H1 (cell line): ENCODE measurements at regions not wholly inside any gene's neighbourhood (a gene's known extent, or its start where the extent isn't known, plus 50 kb on each side); places are given as distances from the start of the nearest gene placed in this dataset.

Experiments used
- CTCF ChIA-PET: fragments of 300-600 bp; sonication (Branson Sonifier 250); formaldehyde crosslinking; loops from one replicate; lab custom pipeline; 2021; ENCODE audit not compliant: partially characterized antibody; lab: Charles Lee
- POLR2A ChIA-PET: fragments of 300-600 bp; sonication (Branson Sonifier 250); formaldehyde crosslinking; loops from one replicate; lab custom pipeline; 2021; ENCODE audit warnings: inconsistent platforms; ENCODE audit not compliant: partially characterized antibody; lab: Charles Lee
- DNase-seq, 2 experiments: peaks; one replicate each; pipeline versions ENCODE4 v3.0.0 to v3.0.0-alpha.2; 2010 to 2022; ENCODE audit warnings: low spot score in 2 of 2, low read depth in 1 of 2, mixed read lengths in 1 of 2
- FAIRE-seq: peaks from 2 replicates; lab custom pipeline; 2011; peaks lifted over from hg19 to GRCh38; lab: Jason Lieb, UNC
- H2AFZ ChIP-seq: 2 replicates; pipeline ENCODE4 v1.8.1; 2012; ENCODE audit warnings: low read length, inconsistent platforms
- H2AK5ac ChIP-seq: 2 replicates; pipeline ENCODE4 v1.6.1; 2013; ENCODE audit warnings: low read depth, low read length
- H2BK120ac ChIP-seq: replicated peaks from 2 replicates; pipeline ENCODE3; 2013; ENCODE audit warnings: low read depth, low read length, inconsistent platforms
- H2BK12ac ChIP-seq: 2 replicates; pipeline ENCODE4 v1.6.1; 2013; ENCODE audit warnings: low read depth, low read length
- H2BK15ac ChIP-seq: 2 replicates; pipeline ENCODE4 v1.6.1; 2013; ENCODE audit warnings: low read length
- H2BK20ac ChIP-seq: 2 replicates; pipeline ENCODE4 v1.6.1; 2013; ENCODE audit warnings: low read length
- H2BK5ac ChIP-seq: 2 replicates; pipeline ENCODE4 v1.6.1; 2013; ENCODE audit warnings: low read depth, low read length
- H3K14ac ChIP-seq: 2 replicates; pipeline ENCODE4 v1.6.1; 2013; ENCODE audit warnings: inconsistent platforms; ENCODE audit not compliant: insufficient read length
- H3K18ac ChIP-seq: 2 replicates; pipeline ENCODE4 v1.6.1; 2013; ENCODE audit warnings: low read length; ENCODE audit errors: extremely low read depth
- H3K23ac ChIP-seq: 2 replicates; pipeline ENCODE4 v1.6.1; 2013; ENCODE audit warnings: inconsistent platforms; ENCODE audit not compliant: insufficient read length
- H3K23me2 ChIP-seq: 2 replicates; pipeline ENCODE4 v1.6.1; 2013; ENCODE audit warnings: low read depth, low read length
- H3K27ac ChIP-seq: 2 replicates; pipeline ENCODE4 v1.6.1; 2011; ENCODE audit warnings: low read depth, low read length, inconsistent platforms
- H3K27me3 ChIP-seq, 4 experiments: replicated peaks in 1 of 4; 1 replicate in 1 of 4; 2 replicates in 3 of 4; pipeline versions ENCODE4 v1.6.1 to v1.8.1; 2011 to 2013; ENCODE audit warnings: low read length in 3 of 4, mild to moderate bottlenecking in 3 of 4, inconsistent platforms in 2 of 4, mixed read lengths in 2 of 4, moderate library complexity in 1 of 4; ENCODE audit not compliant: control insufficient read depth in 3 of 4, insufficient read depth in 3 of 4; ENCODE audit errors: extremely low read depth in 1 of 4
- H3K36me3 ChIP-seq, 4 experiments: 2 replicates each; pipeline versions ENCODE4 v1.6.1 to v1.8.1; 2011 to 2013; ENCODE audit warnings: mild to moderate bottlenecking in 4 of 4, low read length in 3 of 4, moderate library complexity in 2 of 4, control low read depth in 1 of 4, inconsistent platforms in 1 of 4; ENCODE audit not compliant: insufficient read depth in 4 of 4, control insufficient read depth in 2 of 4
- H3K4ac ChIP-seq: replicated peaks from 2 replicates; pipeline ENCODE3; 2013; ENCODE audit warnings: low read length, low read depth, mixed read lengths, inconsistent platforms; ENCODE audit not compliant: insufficient read length
- H3K4me1 ChIP-seq, 4 experiments: replicated peaks in 1 of 4; 1 replicate in 1 of 4; 2 replicates in 3 of 4; pipeline versions ENCODE4 v1.6.1 to v1.8.1; 2011 to 2013; ENCODE audit warnings: low read length in 3 of 4, inconsistent platforms in 2 of 4, mixed read lengths in 1 of 4; ENCODE audit not compliant: insufficient read depth in 4 of 4, control insufficient read depth in 3 of 4
- H3K4me2 ChIP-seq, 2 experiments: 2 replicates each; pipeline versions ENCODE4 v1.6.1 to v1.8.1; 2011 to 2013; ENCODE audit warnings: low read depth in 2 of 2, low read length in 2 of 2, control low read depth in 1 of 2, inconsistent platforms in 1 of 2, mild to moderate bottlenecking in 1 of 2; ENCODE audit not compliant: insufficient read depth in 1 of 2
- H3K4me3 ChIP-seq, 4 experiments: fragments of 200-600, 300-600 bp in 1 of 4; sonication (generic), shearing (Covaris generic), sonication (Bioruptor Twin) in 1 of 4; 2 replicates each; pipeline versions ENCODE4 v1.5.1 to v1.8.1; 2011 to 2016; ENCODE audit warnings: low read length in 4 of 4, low read depth in 3 of 4, control low read depth in 2 of 4, inconsistent platforms in 2 of 4, mild to moderate bottlenecking in 2 of 4, mixed read lengths in 1 of 4, moderate library complexity in 1 of 4; ENCODE audit not compliant: insufficient read depth in 2 of 4; ENCODE audit errors: extremely low read depth in 1 of 4
- H3K56ac ChIP-seq: replicated peaks from 2 replicates; pipeline ENCODE3; 2013; ENCODE audit warnings: low read depth, mild to moderate bottlenecking, mixed read lengths, low read length, inconsistent platforms; ENCODE audit not compliant: insufficient read length
- H3K79me1 ChIP-seq: 2 replicates; pipeline ENCODE4 v1.6.1; 2013; ENCODE audit warnings: low read depth, low read length, control low read depth
- H3K79me2 ChIP-seq, 2 experiments: 2 replicates each; pipeline versions ENCODE4 v1.6.1 to v1.8.1; 2012 to 2013; ENCODE audit warnings: low read length in 2 of 2, mild to moderate bottlenecking in 2 of 2, inconsistent platforms in 1 of 2; ENCODE audit not compliant: insufficient read depth in 2 of 2, control insufficient read depth in 1 of 2
- H3K9ac ChIP-seq, 4 experiments: replicated peaks in 1 of 4; 1 replicate in 1 of 4; 2 replicates in 3 of 4; pipeline versions ENCODE4 v1.6.1 to v1.8.1; 2011 to 2013; ENCODE audit warnings: low read depth in 3 of 4, low read length in 3 of 4, control low read depth in 2 of 4, mild to moderate bottlenecking in 2 of 4, moderate library complexity in 2 of 4, inconsistent platforms in 1 of 4; ENCODE audit errors: extremely low read depth in 1 of 4
- H3K9me3 ChIP-seq, 2 experiments: 2 replicates each; pipeline versions ENCODE4 v1.6.1 to v1.8.1; 2012 to 2013; ENCODE audit warnings: mild to moderate bottlenecking in 2 of 2, moderate library complexity in 2 of 2, control low read depth in 1 of 2, inconsistent platforms in 1 of 2, low read depth in 1 of 2, low read length in 1 of 2, mixed read lengths in 1 of 2; ENCODE audit not compliant: insufficient read depth in 2 of 2
- H4K20me1 ChIP-seq, 2 experiments: replicated peaks in 1 of 2; 2 replicates each; pipeline versions ENCODE3 to v1.8.1; 2011 to 2013; ENCODE audit warnings: inconsistent platforms in 2 of 2, low read length in 2 of 2, mild to moderate bottlenecking in 1 of 2; ENCODE audit not compliant: insufficient read depth in 2 of 2, control insufficient read depth in 1 of 2
- H4K5ac ChIP-seq: 2 replicates; pipeline ENCODE4 v1.6.1; 2013; ENCODE audit warnings: low read length, low read depth, mixed read lengths, inconsistent platforms; ENCODE audit not compliant: insufficient read length
- H4K8ac ChIP-seq: 2 replicates; pipeline ENCODE4 v1.8.0; 2013; ENCODE audit warnings: mild to moderate bottlenecking, moderate library complexity, low read length, inconsistent platforms; ENCODE audit not compliant: insufficient read depth; ENCODE audit errors: extremely low read depth
- H4K91ac ChIP-seq: replicated peaks from 2 replicates; pipeline ENCODE3; 2013; ENCODE audit warnings: low read length, mixed read lengths, inconsistent platforms; ENCODE audit not compliant: insufficient read length
- GTF2F1 ChIP-seq: IDR thresholded peaks from 2 replicates; pipeline ENCODE4 v1.6.1; 2012; ENCODE audit warnings: low read depth, low read length, improper control_type of control experiment, borderline replicate concordance
- KDM4A ChIP-seq: IDR thresholded peaks from one replicate; pipeline ENCODE4 v1.7.1; 2012; ENCODE audit warnings: low read depth, mild to moderate bottlenecking, moderate library complexity, low read length, inconsistent platforms; ENCODE audit not compliant: severe bottlenecking
- KDM5A ChIP-seq: fragments of 200-600 bp; IDR thresholded peaks from 2 replicates; pipeline ENCODE4 v1.7.1; 2012; ENCODE audit warnings: mild to moderate bottlenecking, low read length, inconsistent platforms, mixed read lengths
- MAFK ChIP-seq: IDR thresholded peaks from 2 replicates; pipeline ENCODE4 v1.6.1; 2012; ENCODE audit warnings: low read depth, mild to moderate bottlenecking, improper control_type of control experiment, low read length
- RFX5 ChIP-seq: IDR thresholded peaks from 2 replicates; pipeline ENCODE4 v1.6.1; 2011; ENCODE audit warnings: low read depth, low read length, improper control_type of control experiment, borderline replicate concordance
- SP2 ChIP-seq: IDR thresholded peaks from 2 replicates; pipeline ENCODE4 v1.6.1; 2012; ENCODE audit warnings: mild to moderate bottlenecking, low read length, inconsistent platforms
- WGBS, 2 experiments: shearing (Covaris generic) in 1 of 2; methylation state at CpG; one replicate each; pipeline versions ENCODE4 v1.1.6 to v1.1.7; 2013 to 2015; ENCODE audit warnings: low lambda C conversion rate in 2 of 2, mixed read lengths in 2 of 2, inconsistent platforms in 1 of 2, low coverage in 1 of 2, missing lambda C conversion rate in 1 of 2; ENCODE audit not compliant: insufficient replicate concordance in 2 of 2, insufficient coverage in 1 of 2, insufficient read length in 1 of 2; ENCODE audit errors: extremely low coverage in 1 of 2, missing lambda C conversion rate in 1 of 2; 5-methylcytosine and 5-hydroxymethylcytosine counted together

GRCh38 chr2:19736191-19736831 is 165.5 kb downstream of the TTC32 start:
- Histone ChIP-seq H2BK12ac (no peak overlapping the region), H3K79me2 (no peaks in the 10 kb centered on the region), H2BK5ac (no peak overlapping the region), H3K9me3 (no peaks in the 10 kb centered on the region), H3K27ac (no peak overlapping the region), H3K4ac (no peak overlapping the region), H2AK5ac (no peak overlapping the region), H2BK15ac (no peak overlapping the region), H3K14ac (no peak overlapping the region), H3K4me2 (no peak overlapping the region), H4K91ac (no peak overlapping the region), H2BK120ac (no peak overlapping the region), H3K23me2 (no peaks in the 10 kb centered on the region), H3K27me3 (no peaks in the 10 kb centered on the region), H3K9ac (no peak overlapping the region), H2BK20ac (no peak overlapping the region), H3K4me1 (no peaks in the 10 kb centered on the region), H4K8ac (no peak overlapping the region), H3K36me3 (no peaks in the 10 kb centered on the region), H3K18ac (no peak overlapping the region), H3K56ac (no peak overlapping the region), H3K79me1 (no peaks in the 10 kb centered on the region), H3K23ac (no peak overlapping the region), H3K4me3 (no peak overlapping the region), H4K5ac (no peak overlapping the region), H4K20me1 (no peaks in the 10 kb centered on the region), H2AFZ (no peak overlapping the region)
- WGBS, 2 experiments: 92% methylated on average over 10 of the region's 10 CpGs; no CpG with 5 or more reads in 1 of the 2 experiments
- ChIA-PET CTCF (interaction anchor here (0.6 to 4.3 kb wide), 9 partner anchors 11 to 368 kb away, joined by 3 to 26 read pairs (median 5); no protein-coding TSS in a partner anchor), POLR2A (no interaction called here)
- FAIRE-seq (no peak), DNase-seq (no peak)
- TF ChIP-seq GTF2F1: no peak
- TF ChIP-seq RFX5: no peak
- TF ChIP-seq KDM5A: no peak
- TF ChIP-seq SP2: no peak
- TF ChIP-seq MAFK: no peak
- TF ChIP-seq KDM4A: no peak
